Upper lobe of left lung (tissue), 6 donors: ENCODE measurements at regions not wholly inside any gene's neighbourhood (a gene's known extent, or its start where the extent isn't known, plus 50 kb on each side); places are given as distances from the start of the nearest gene placed in this dataset.
"Not testable (repeated sequence)": the region's sequence is repeated elsewhere in the genome, so short reads cannot be mapped to it uniquely, and the experiment has no call there.

ENCODE experiments used
- ATAC-seq, 2 donors: fragments of 200-7000 bp; cut with Tn5 transposase; one replicate each; pipeline ENCODE4 v1.9.1; 2022; ENCODE audit warnings: mild to moderate bottlenecking in 2 of 2, moderate library complexity in 2 of 2; ENCODE audit not compliant: low FRiP score in 2 of 2
- DNase-seq, 2 donors: peaks; one replicate each; pipeline ENCODE4 v3.0.0-alpha.2; 2019 to 2020
- H3K27ac ChIP-seq, 4 donors: fragments of 200-600 bp; sonication (generic); one replicate each; pipeline ENCODE4 v1.5.1; 2016 to 2019
- H3K27me3 ChIP-seq, 4 donors: fragments of 200-600 bp; sonication (generic); one replicate each; pipeline ENCODE4 v1.5.1; 2017 to 2019
- H3K36me3 ChIP-seq, 4 donors: fragments of 200-600 bp; sonication (generic); one replicate each; pipeline ENCODE4 v1.5.1; 2016 to 2019
- H3K4me1 ChIP-seq, 4 donors: fragments of 200-600 bp; sonication (generic); one replicate each; pipeline ENCODE4 v1.5.1; 2018 to 2019
- H3K4me3 ChIP-seq, 4 donors: fragments of 200-600 bp; sonication (generic); one replicate each; pipeline ENCODE4 v1.5.1; 2017 to 2019; ENCODE audit warnings: mild to moderate bottlenecking in 2 of 4, moderate library complexity in 1 of 4
- H3K9me3 ChIP-seq, 4 donors: fragments of 200-600 bp; sonication (generic); one replicate each; pipeline ENCODE4 v1.5.1; 2018 to 2019
- EP300 ChIP-seq, 4 donors: sonication (generic); formaldehyde crosslinking; IDR thresholded peaks; one replicate each; pipeline ENCODE4 v1.5.1; 2017; ENCODE audit warnings: antibody characterized with exemption in 4 of 4, control low read depth in 2 of 4
- POLR2A ChIP-seq, 4 donors: fragments of 450-650 bp; IDR thresholded peaks; one replicate each; pipeline ENCODE4 v1.5.1; 2016 to 2017; ENCODE audit warnings: antibody characterized with exemption in 4 of 4, mild to moderate bottlenecking in 2 of 4
- POLR2AphosphoS5 ChIP-seq, 2 donors: sonication (generic); formaldehyde crosslinking; IDR thresholded peaks; one replicate each; pipeline ENCODE4 v1.5.1; 2017; ENCODE audit warnings: antibody characterized with exemption in 2 of 2
- WGBS, 2 donors: methylation state at CpG; one replicate each; pipeline ENCODE4 v1.1.5; 2017 to 2018; 5-methylcytosine and 5-hydroxymethylcytosine counted together
- TF ChIP-seq, protein P1 (sequence below), 6 experiments: fragments of 450-650 bp in 4 of 6; fragments of 200-600 bp in 2 of 6; sonication (generic) in 2 of 6; IDR thresholded peaks; one replicate each; pipeline ENCODE4 v1.5.1; 2016 to 2019; ENCODE audit warnings: antibody characterized with exemption in 6 of 6
- donor health status: DM: no; HTN: no; CAD: no; lungs with moderate emphysema.
- donor health status: DM: no; HTN: yes; CAD: no; lungs with severe emphysema.

DNA sequence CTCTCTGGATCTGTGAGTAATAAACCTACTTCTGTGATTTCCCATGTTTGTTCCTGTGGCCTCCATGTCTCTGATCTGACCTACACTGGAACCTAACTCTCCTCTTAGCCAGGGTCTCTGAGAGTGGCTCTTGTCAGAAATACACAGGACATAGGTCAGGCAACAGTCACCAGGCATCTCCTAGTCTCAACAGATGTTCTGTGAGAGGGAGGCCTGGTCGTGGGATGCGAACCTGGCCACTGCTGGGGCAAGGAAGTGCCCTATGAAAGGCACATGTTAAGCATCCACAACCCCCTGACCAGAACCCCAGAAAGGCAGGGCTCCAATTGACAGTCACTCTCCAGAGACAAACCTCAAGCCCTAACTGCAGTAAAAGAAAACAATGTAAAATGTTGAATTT is 2771.5 kb downstream of the RPIA start:
- H3K27ac ChIP-seq, DNase-seq, ATAC-seq, H3K36me3 ChIP-seq, H3K4me1 ChIP-seq, H3K27me3 ChIP-seq, H3K9me3 ChIP-seq, H3K4me3 ChIP-seq: not testable (repeated sequence)
- WGBS, 2 donors = 60 to 70% methylated on average over 1 to 2 of the region's 2 CpGs

DNA sequence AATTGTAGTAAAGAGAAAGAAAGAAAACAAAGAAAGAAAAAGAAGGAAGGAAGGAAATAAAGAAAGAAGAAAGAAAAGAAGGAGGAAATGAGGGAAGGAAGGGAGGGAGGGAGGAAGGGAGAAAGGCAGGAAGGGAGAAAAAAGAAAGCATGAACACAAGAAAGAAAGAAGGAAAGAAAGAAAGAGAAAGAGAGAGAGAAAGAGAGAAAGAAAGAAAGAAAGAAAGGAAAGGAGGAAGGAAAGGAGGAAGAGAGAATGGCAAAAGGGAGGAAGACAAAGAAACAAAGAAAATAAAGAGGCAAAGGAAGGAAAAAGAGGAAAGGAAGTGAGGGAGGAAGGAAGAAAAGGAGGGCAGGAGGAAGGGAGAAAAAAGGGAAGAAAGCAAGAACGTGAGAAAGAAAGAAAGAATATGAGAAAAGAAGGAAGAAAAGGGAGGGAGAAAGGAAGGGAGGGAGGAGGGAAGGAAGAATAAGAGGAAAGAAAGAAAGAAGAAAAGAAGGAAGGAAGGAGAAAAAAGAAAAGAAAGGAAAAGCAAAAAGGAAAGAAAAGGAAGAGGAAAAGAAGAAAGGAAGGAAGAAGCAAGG is 2775.4 kb downstream of the RPIA start:
- H3K4me3 ChIP-seq, H3K27ac ChIP-seq, DNase-seq, H3K27me3 ChIP-seq, ATAC-seq, H3K9me3 ChIP-seq, H3K4me1 ChIP-seq, H3K36me3 ChIP-seq: not testable (repeated sequence)
- 23 to 40% methylated on average over 1 of the region's 1 CpG for WGBS, 2 donors

DNA sequence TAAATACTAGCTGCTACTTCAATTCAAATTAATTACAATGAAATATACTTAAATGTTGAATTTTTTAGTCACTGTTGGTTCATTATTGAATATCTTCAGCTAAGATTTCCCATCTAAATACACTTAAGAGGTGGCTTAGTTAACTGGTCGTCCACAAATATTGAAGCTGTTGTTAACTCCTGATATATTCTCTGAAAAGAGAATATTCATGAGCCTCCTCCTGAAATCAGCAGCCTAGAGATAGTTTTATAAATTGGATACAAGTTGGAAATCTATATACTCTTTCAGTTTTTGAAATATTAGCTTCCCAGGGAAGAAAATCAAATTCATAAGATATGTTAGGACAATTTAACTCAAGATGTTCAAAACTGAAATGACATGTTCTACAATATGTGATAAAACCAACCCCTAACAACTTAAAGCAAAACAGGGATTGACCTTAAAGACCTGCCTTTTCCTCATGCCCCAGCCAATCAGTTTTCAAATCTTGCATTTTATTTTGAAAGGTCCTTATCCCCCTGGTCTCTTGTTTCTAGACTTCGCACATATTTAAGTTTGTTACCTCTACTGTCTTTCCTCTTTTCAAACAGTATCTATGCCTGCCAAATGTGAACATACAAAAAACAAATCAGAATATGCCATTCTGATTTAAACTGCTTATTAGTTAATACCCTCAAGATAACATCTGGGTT is 2784.9 kb downstream of the RPIA start:
- not testable (repeated sequence) for ATAC-seq, DNase-seq, H3K9me3 ChIP-seq, H3K27ac ChIP-seq, H3K36me3 ChIP-seq, H3K4me3 ChIP-seq
- H3K27me3 ChIP-seq = peaks cover 8 to 27% (median 18%) of the 10 kb centered on the region in 4 donors
- 21 to 31% methylated on average over 2 of the region's 2 CpGs for WGBS, 2 donors
- peaks cover 20 to 26% (median 21%) of the 10 kb centered on the region in 4 donors for H3K4me1 ChIP-seq

DNA sequence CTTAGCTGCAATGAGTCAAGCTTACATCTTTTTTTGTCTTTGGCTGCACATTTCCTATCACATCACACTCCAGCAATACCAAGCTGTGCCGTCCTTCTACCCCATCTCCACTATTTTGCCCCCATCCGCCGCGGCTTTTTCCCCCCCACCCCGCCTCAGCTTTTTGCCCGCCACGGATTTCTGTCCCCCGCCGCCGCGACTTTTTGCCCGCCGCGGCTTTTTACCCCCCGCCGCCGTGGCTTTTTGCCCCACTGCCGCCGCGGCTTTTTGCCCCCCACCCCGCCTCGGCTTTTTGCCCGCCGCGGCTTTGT is 2785.4 kb downstream of the RPIA start:
- H3K4me1 ChIP-seq = peaks cover 20 to 26% (median 21%) of the 10 kb centered on the region in 4 donors
- H3K27me3 ChIP-seq = peaks cover 8 to 27% (median 18%) of the 10 kb centered on the region in 4 donors
- not testable (repeated sequence) for H3K4me3 ChIP-seq, H3K36me3 ChIP-seq, ATAC-seq, H3K27ac ChIP-seq, H3K9me3 ChIP-seq
- 7 to 8% methylated on average over 18 to 22 of the region's 25 CpGs for WGBS, 2 donors
- peak in 1 of 2 donors; percentile 53 for DNase-seq

DNA sequence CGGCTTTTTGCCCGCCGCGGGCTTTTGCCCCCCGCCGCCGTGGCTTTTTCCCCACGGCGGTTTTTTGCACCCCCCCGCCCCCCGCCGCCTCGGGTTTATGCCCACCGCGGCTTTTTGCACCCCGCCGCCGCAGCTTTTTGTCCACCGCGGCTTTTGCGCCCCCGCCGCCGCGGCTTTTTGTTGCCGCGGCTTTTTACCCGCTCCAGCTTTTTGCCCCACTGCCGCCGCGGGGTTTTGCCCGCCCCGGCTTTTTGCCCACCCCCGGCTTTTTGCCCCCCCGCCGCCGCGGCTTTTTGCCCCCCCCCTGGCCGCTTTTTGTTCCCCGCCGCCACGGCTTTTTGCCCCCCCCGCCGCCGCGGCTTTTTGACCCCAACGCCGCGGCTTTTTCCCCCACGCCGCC is 2785.8 kb downstream of the RPIA start:
- H3K27me3 ChIP-seq = peaks cover 8 to 27% (median 18%) of the 10 kb centered on the region in 4 donors

DNA sequence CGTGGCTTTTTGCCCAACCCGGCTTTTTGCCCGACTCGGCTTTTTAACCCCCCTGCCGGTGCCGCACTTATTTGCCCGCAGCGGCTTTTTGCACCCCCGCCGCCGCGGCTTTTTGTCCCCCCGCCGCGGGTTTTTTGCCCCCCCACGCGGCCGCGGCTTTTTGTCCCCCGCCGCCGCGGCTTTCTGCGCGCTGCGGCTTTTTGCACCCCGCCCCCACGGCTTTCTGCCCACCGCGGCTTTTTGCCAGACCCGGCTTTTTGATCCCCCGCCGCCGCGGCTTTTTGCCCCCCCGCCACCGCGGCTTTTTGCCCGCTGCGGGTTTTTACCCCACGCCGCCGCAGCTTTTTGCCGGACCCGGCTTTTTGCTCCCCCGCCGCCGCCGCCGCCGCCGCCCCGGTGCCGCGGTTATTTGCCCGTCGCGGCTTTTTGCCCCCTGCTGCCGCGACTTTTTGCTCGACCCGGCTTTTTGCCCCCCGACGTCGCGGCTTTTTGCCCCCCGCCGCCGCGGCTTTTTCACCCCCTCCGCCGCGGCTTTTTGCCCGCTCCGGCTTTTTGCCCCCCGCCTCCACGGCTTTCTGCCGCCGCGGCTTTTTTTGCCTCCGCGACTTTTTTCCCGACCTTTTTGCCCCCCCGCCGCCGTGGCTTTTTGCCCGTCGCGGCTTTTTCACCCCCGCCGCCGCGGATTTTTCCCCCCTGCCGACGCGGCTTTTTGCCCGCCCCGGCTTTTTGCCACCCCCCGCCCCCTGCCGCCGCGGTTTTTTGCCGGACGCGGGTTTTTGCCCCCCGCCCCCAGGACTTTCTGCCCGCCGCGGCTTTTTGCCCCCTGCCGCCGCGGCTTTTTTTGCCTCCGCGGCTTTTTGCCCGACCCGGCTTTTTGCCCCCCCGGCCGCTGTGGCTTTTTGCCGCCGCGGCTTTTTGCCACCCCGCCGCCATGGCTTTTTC is 2786.5 kb downstream of the RPIA start:
- Histone ChIP-seq H3K36me3 (no peaks in the 10 kb centered on the region), H3K4me3 (peak overlapping the region; percentile 31 to 50 (median 42)), H3K4me1 (peaks cover 20 to 26% (median 21%) of the 10 kb centered on the region in 4 donors), H3K27ac (no peak overlapping the region), H3K9me3 (no peaks in the 10 kb centered on the region), H3K27me3 (peaks cover 8 to 27% (median 18%) of the 10 kb centered on the region in 4 donors)
- peak in 1 of 2 donors; percentile 91 for DNase-seq
- TF ChIP-seq EP300 (IDR thresholded peaks at IDR 0.05) (no peak), POLR2A (IDR thresholded peaks at IDR 0.05) (no peak), POLR2AphosphoS5 (IDR thresholded peaks at IDR 0.05) (no peak)
- TF ChIP-seq, protein P1, sequence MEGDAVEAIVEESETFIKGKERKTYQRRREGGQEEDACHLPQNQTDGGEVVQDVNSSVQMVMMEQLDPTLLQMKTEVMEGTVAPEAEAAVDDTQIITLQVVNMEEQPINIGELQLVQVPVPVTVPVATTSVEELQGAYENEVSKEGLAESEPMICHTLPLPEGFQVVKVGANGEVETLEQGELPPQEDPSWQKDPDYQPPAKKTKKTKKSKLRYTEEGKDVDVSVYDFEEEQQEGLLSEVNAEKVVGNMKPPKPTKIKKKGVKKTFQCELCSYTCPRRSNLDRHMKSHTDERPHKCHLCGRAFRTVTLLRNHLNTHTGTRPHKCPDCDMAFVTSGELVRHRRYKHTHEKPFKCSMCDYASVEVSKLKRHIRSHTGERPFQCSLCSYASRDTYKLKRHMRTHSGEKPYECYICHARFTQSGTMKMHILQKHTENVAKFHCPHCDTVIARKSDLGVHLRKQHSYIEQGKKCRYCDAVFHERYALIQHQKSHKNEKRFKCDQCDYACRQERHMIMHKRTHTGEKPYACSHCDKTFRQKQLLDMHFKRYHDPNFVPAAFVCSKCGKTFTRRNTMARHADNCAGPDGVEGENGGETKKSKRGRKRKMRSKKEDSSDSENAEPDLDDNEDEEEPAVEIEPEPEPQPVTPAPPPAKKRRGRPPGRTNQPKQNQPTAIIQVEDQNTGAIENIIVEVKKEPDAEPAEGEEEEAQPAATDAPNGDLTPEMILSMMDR (IDR thresholded peaks at IDR 0.05) = no peak
- WGBS, 2 donors = 2 to 4% methylated on average over 118 to 121 of the region's 123 CpGs
- ATAC-seq = peak in 1 of 2 donors; percentile 62

More for the DNA sequence above, 2785.8 kb downstream of the RPIA start:
- peak in 1 of 2 donors; percentile 87 for DNase-seq
- H3K4me3 ChIP-seq = peak overlapping the region in 3 of 4 donors; percentile 31 to 50 (median 48)
- not testable (repeated sequence) for H3K27ac ChIP-seq, H3K36me3 ChIP-seq, H3K9me3 ChIP-seq, ATAC-seq
- 1 to 6% methylated on average over 33 to 36 of the region's 51 CpGs for WGBS, 2 donors
- H3K4me1 ChIP-seq = peaks cover 20 to 26% (median 21%) of the 10 kb centered on the region in 4 donors

DNA sequence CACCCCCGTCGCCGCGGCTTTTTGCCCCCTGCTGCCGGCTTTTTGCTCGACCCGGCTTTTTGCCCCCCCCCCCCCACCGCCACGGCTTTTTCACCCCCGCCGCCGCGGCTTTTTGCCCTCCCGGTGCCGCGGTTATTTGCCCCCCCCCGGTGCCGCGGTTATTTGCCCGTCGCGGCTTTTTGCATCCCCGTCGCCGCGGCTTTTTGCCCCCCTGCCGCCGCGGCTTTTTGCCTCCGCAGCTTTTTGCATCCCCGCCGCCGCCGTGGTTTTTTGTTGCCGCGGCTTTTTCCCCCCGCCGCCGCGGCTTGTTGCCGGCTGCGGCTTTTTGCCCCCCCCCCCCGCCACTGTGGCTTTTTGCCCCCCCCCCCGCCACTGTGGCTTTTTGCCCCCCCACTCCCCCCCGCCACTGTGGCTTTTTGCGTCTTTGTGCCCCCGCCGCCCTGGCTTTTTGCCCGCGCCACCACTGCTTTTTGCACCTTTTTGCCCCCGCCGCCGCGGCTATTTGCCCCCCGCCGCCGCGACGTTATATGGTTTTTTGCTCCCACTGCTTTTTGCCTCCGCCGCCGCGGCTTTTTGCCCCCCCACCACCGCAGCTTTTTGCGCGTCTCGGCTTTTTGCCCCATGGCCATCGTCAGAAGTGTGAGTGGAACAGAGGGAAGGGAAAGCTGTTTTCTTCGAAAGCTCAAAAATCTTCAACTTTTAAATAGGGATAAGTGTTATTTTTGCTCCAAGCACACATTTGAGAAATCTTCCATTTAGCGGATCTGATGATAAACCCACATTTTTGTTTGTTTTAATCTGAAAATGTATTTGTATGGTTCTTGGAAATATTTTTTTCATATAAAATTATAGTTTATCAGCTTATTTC is 2787.6 kb downstream of the RPIA start:
- peak overlapping the region in 3 of 4 donors; percentile 31 to 50 (median 48) for H3K4me3 ChIP-seq
- not testable (repeated sequence) for H3K36me3 ChIP-seq, ATAC-seq, H3K9me3 ChIP-seq, H3K27ac ChIP-seq
- H3K27me3 ChIP-seq = peaks cover 8 to 27% (median 18%) of the 10 kb centered on the region in 4 donors
- 3 to 4% methylated on average over 43 to 62 of the region's 70 CpGs for WGBS, 2 donors
- DNase-seq = peak in 1 of 2 donors; percentile 81
- H3K4me1 ChIP-seq = peaks cover 20 to 26% (median 21%) of the 10 kb centered on the region in 4 donors

DNA sequence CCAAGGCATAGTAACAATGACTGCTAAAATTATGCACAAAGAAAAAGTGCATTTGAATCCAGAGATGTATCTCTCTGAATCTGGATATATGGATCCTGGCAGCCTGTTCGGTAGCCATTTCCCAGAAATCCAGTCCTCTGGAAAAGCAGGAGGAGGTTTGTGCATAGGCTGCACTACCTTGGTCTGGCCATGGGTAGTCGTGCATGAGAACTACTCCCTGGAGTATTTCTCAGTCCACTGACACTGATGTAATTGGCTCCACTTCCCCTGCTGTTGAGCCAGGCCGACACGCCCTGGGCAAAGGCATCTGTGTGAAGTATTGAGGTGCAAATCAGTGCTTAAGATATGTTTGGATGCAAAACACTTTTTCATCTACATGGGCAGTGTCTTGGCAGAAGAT is 2793.8 kb downstream of the RPIA start:
- not testable (repeated sequence) for H3K27me3 ChIP-seq, H3K4me1 ChIP-seq, H3K9me3 ChIP-seq, H3K36me3 ChIP-seq, H3K27ac ChIP-seq, ATAC-seq, DNase-seq, H3K4me3 ChIP-seq
- 19 to 42% methylated on average over 4 of the region's 4 CpGs for WGBS, 2 donors

DNA sequence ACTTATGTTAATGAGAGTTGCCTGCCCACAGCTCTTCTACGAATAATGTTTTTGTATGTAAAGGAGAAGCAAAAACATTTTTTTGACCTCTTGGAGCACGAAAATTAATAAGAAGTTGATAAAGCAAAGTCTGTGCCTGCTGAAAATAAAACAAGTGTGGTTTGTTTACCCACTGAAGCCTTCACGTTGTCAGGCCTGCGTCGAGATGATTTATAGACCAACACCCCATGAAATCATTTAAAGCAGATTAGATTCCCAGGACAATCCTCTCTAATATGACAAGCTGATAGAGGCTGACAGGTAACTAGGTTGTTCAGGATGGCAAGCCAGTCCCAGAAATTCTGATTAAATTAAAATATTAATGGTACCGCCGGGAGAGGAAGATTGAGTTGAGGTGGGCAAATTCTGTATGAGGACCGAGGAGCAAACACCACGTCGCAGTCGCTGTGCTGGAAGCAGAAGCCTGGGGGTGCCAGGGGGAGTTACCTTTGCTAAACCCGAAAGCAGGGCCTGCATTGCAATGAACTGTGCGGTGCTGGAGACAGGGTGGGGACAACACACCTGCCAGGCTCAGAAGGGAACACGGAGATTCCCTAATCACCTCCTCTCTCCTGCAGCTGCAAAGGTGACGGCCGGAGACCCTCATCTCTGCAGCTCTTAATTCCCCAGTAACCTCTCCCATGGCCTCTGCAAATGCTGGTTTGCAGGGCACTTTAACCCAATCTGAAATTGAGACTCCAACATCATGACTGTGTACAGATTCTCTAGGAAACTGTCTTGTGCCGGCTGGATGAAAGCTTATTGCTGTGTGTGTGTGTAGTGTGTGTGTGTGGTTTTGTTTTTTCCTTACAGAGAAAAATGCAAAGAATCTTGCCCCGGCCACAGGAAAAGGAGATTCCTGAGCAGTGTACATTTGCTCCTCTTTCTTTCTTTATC is 2805.9 kb downstream of the RPIA start:
- not testable (repeated sequence) for H3K36me3 ChIP-seq, H3K9me3 ChIP-seq, H3K4me3 ChIP-seq, H3K27me3 ChIP-seq, H3K4me1 ChIP-seq, DNase-seq, H3K27ac ChIP-seq
- peak; percentile 43 to 87 for ATAC-seq
- 58 to 65% methylated on average over 8 of the region's 18 CpGs for WGBS, 2 donors

DNA sequence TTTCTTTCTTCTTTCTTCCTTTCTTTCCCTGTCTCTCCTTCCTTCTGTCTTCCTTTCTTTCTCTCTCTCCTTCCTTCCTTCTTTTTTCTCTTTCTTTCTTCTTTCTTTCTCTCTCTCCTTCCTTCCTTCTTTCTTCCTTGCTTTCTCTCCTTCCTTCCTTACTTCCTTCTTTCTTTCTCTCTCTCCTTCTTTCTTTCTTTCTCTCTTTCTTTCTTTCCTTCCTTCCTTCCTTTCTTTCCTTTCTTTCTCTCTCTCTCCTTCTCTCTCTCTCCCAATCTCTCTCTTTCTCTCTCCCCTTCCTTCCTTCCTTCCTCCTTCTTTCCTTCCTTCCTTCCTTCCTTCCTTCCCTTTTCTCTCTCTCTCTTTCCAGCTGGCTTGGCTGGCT is 2806.6 kb downstream of the RPIA start:
- not testable (repeated sequence) for H3K9me3 ChIP-seq, H3K4me1 ChIP-seq, H3K36me3 ChIP-seq, ATAC-seq, DNase-seq, H3K27me3 ChIP-seq, H3K27ac ChIP-seq, H3K4me3 ChIP-seq
